ENCODE measurements at regions not wholly inside any gene's neighbourhood (a gene's known extent, or its start where the extent isn't known, plus 50 kb on each side); places are given as distances from the start of the nearest gene placed in this dataset.

- Histone ChIP-seq H3F3A (ENCODE audit: control insufficient read depth, insufficient read depth) (no peaks in the 10 kb centered on the region), H3K27me3 (ENCODE audit: control insufficient read depth, low read length) (no peaks in the 10 kb centered on the region), H3K27ac (ENCODE audit: low read depth, low read length) (no peak overlapping the region), H3K36me3 (ENCODE audit: control insufficient read depth, low read length) (no peaks in the 10 kb centered on the region), H3K9me3 (ENCODE audit: control insufficient read depth, insufficient read depth, low read length) (no peaks in the 10 kb centered on the region), H3K4me3 (ENCODE audit: low read length) (no peak overlapping the region), H4K20me1 (ENCODE audit: control insufficient read depth, insufficient read depth, low read depth, low read length) (no peaks in the 10 kb centered on the region), H3K9me2 (replicated peaks; ENCODE audit: control insufficient read depth, low read length) (no peaks in the 10 kb centered on the region), H3K4me1 (ENCODE audit: control insufficient read depth, low read length) (no peaks in the 10 kb centered on the region), H3K4me2 (ENCODE audit: low read length) (no peak overlapping the region), H3K79me2 (ENCODE audit: control insufficient read depth, low read length) (no peaks in the 10 kb centered on the region)
- no peak for TF ChIP-seq CTCF (IDR thresholded peaks at IDR 0.05; ENCODE audit: low read depth, low read length, poor library complexity, severe bottlenecking)
- no peak for TF ChIP-seq EZH2phosphoT487 (IDR thresholded peaks at IDR 0.05; ENCODE audit: borderline replicate concordance, low read length)
These were observed 67.0 kb upstream of the RNU6ATAC start for GRCh38 chr9:134231330-134231745.

GRCh38 chr9:134231767-134232166 is 67.4 kb upstream of the RNU6ATAC start:
- Histone ChIP-seq H3K4me3 (ENCODE audit: low read length) (no peak overlapping the region), H3F3A (ENCODE audit: control insufficient read depth, insufficient read depth) (no peaks in the 10 kb centered on the region), H3K9me3 (ENCODE audit: control insufficient read depth, insufficient read depth, low read length) (no peaks in the 10 kb centered on the region), H3K79me2 (ENCODE audit: control insufficient read depth, low read length) (no peaks in the 10 kb centered on the region), H3K36me3 (ENCODE audit: control insufficient read depth, low read length) (no peaks in the 10 kb centered on the region), H3K4me1 (ENCODE audit: control insufficient read depth, low read length) (no peaks in the 10 kb centered on the region), H4K20me1 (ENCODE audit: control insufficient read depth, insufficient read depth, low read depth, low read length) (no peaks in the 10 kb centered on the region), H3K4me2 (ENCODE audit: low read length) (no peak overlapping the region), H3K27ac (ENCODE audit: low read depth, low read length) (no peak overlapping the region), H3K9me2 (replicated peaks; ENCODE audit: control insufficient read depth, low read length) (no peaks in the 10 kb centered on the region), H3K27me3 (ENCODE audit: control insufficient read depth, low read length) (no peaks in the 10 kb centered on the region)
- TF ChIP-seq EZH2phosphoT487 (IDR thresholded peaks at IDR 0.05; ENCODE audit: borderline replicate concordance, low read length): no peak
- TF ChIP-seq CTCF (IDR thresholded peaks at IDR 0.05; ENCODE audit: low read depth, low read length, poor library complexity, severe bottlenecking): no peak

- Histone ChIP-seq H3K9me3 (ENCODE audit: control insufficient read depth, insufficient read depth, low read length) (no peaks in the 10 kb centered on the region), H3K79me2 (ENCODE audit: control insufficient read depth, low read length) (no peaks in the 10 kb centered on the region), H3K4me3 (ENCODE audit: low read length) (no peak overlapping the region), H3K4me2 (ENCODE audit: low read length) (no peak overlapping the region), H4K20me1 (ENCODE audit: control insufficient read depth, insufficient read depth, low read depth, low read length) (no peaks in the 10 kb centered on the region), H3K27ac (ENCODE audit: low read depth, low read length) (no peak overlapping the region), H3K36me3 (ENCODE audit: control insufficient read depth, low read length) (no peaks in the 10 kb centered on the region), H3F3A (ENCODE audit: control insufficient read depth, insufficient read depth) (no peaks in the 10 kb centered on the region), H3K4me1 (ENCODE audit: control insufficient read depth, low read length) (no peaks in the 10 kb centered on the region), H3K27me3 (ENCODE audit: control insufficient read depth, low read length) (no peaks in the 10 kb centered on the region), H3K9me2 (replicated peaks; ENCODE audit: control insufficient read depth, low read length) (no peaks in the 10 kb centered on the region)
- TF ChIP-seq CTCF (IDR thresholded peaks at IDR 0.05; ENCODE audit: low read depth, low read length, poor library complexity, severe bottlenecking): no peak
- TF ChIP-seq EZH2phosphoT487 (IDR thresholded peaks at IDR 0.05; ENCODE audit: borderline replicate concordance, low read length): no peak
These were observed 68.7 kb upstream of the RNU6ATAC start for GRCh38 chr9:134233022-134233421.

Data from DOHH2 (cell line).